DMS53 (cell line): ENCODE measurements at regions not wholly inside any gene's neighbourhood (a gene's known extent, or its start where the extent isn't known, plus 50 kb on each side); places are given as distances from the start of the nearest gene placed in this dataset.

Experiments used
- DNase-seq: peaks from one replicate; lab custom pipeline; 2025; lab: John Stamatoyannopoulos, UW

GRCh38 chr16:48892893-48893292, 282.9 kb upstream of the N4BP1 start:
- no peak for DNase-seq

- no peak for DNase-seq
Observed at GRCh38 chr16:48887646-48888210, 277.7 kb upstream of the N4BP1 start.

- DNase-seq, result no peak
Observed at GRCh38 chr16:48885471-48885870, 275.5 kb upstream of the N4BP1 start.

GRCh38 chr16:48881272-48881671, 271.3 kb upstream of the N4BP1 start:
- DNase-seq, result no peak

- no peak for DNase-seq
Observed at GRCh38 chr16:48879223-48880122, 269.5 kb upstream of the N4BP1 start.

- no peak for DNase-seq
Observed at GRCh38 chr16:48877946-48878345, 268.0 kb upstream of the N4BP1 start.

GRCh38 chr16:48870141-48870540, 260.2 kb upstream of the N4BP1 start:
- no peak for DNase-seq

- no peak for DNase-seq
Observed at GRCh38 chr16:48865520-48865919, 255.5 kb upstream of the N4BP1 start.

- no peak for DNase-seq
Observed at GRCh38 chr16:48864055-48864454, 254.1 kb upstream of the N4BP1 start.

GRCh38 chr16:48862087-48862532, 252.1 kb upstream of the N4BP1 start:
- DNase-seq, result no peak

GRCh38 chr16:48860341-48860740, 250.4 kb upstream of the N4BP1 start:
- no peak for DNase-seq

GRCh38 chr16:48852951-48853350, 243.0 kb upstream of the N4BP1 start:
- no peak for DNase-seq

- DNase-seq, result no peak
Observed at GRCh38 chr16:48852458-48852857, 242.5 kb upstream of the N4BP1 start.

- DNase-seq, result no peak
Observed at GRCh38 chr16:48850097-48850770, 240.3 kb upstream of the N4BP1 start.

GRCh38 chr16:48846277-48846676, 236.3 kb upstream of the N4BP1 start:
- no peak for DNase-seq

GRCh38 chr16:48845261-48845660, 235.3 kb upstream of the N4BP1 start:
- DNase-seq, result no peak

- DNase-seq, result no peak
Observed at GRCh38 chr16:48838349-48838748, 228.4 kb upstream of the N4BP1 start.

GRCh38 chr16:48836636-48837035, 226.7 kb upstream of the N4BP1 start:
- no peak for DNase-seq

- no peak for DNase-seq
Observed at GRCh38 chr16:48836067-48836466, 226.1 kb upstream of the N4BP1 start.

GRCh38 chr16:48834576-48834975, 224.6 kb upstream of the N4BP1 start:
- DNase-seq, result no peak

GRCh38 chr16:48833461-48833860, 223.5 kb upstream of the N4BP1 start:
- no peak for DNase-seq

- DNase-seq, result peak; percentile 5
Observed at GRCh38 chr16:48831076-48831722, 221.2 kb upstream of the N4BP1 start.
